ENCODE measurements at regions not wholly inside any gene's neighbourhood (a gene's known extent, or its start where the extent isn't known, plus 50 kb on each side); places are given as distances from the start of the nearest gene placed in this dataset.
"Not testable (repeated sequence)": the region's sequence is repeated elsewhere in the genome, so short reads cannot be mapped to it uniquely, and the experiment has no call there.

GRCh38 chr22:25390297-25391240, 171.1 kb downstream of the CRYBB2 start:
- Mint-ChIP-seq H3K9me3 (no peaks in the 10 kb centered on the region), H3K36me3 (ENCODE audit: low read depth) (no peaks in the 10 kb centered on the region), H3K27me3 (no peaks in the 10 kb centered on the region), H3K27ac (no peak overlapping the region), H3K4me3 (no peak overlapping the region), H3K4me1 (ENCODE audit: low read depth) (peaks cover 47% of the 10 kb centered on the region)

DNA sequence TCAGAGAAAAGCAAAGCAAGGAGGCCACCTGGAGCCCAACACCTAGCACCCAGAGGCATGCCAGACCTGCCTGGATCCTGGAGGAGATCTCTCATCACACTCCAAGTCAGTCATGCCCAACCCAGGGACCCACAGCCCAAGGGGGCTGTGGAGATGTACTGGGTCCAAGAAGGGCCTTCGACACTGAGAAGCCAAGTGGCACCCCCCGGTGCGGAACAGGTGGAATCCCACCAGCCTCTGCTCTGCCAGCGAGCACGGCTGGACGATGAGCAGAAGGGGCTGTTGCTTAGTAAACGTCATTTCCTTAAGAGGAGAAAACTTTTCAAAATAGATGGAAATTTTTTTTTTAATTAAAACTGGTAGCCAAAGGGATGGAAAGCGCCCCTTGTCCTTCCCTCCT, 171.9 kb upstream of the GRK3 start:
- H3K9me3 Mint-ChIP-seq = no peaks in the 10 kb centered on the region
- no peaks in the 10 kb centered on the region for H3K36me3 Mint-ChIP-seq (ENCODE audit: low read depth)
- no peak overlapping the region for H3K4me3 Mint-ChIP-seq
- no peak overlapping the region for H3K27ac Mint-ChIP-seq
- H3K4me1 Mint-ChIP-seq (ENCODE audit: low read depth) = peaks cover 50% of the 10 kb centered on the region
- no peaks in the 10 kb centered on the region for H3K27me3 Mint-ChIP-seq

DNA sequence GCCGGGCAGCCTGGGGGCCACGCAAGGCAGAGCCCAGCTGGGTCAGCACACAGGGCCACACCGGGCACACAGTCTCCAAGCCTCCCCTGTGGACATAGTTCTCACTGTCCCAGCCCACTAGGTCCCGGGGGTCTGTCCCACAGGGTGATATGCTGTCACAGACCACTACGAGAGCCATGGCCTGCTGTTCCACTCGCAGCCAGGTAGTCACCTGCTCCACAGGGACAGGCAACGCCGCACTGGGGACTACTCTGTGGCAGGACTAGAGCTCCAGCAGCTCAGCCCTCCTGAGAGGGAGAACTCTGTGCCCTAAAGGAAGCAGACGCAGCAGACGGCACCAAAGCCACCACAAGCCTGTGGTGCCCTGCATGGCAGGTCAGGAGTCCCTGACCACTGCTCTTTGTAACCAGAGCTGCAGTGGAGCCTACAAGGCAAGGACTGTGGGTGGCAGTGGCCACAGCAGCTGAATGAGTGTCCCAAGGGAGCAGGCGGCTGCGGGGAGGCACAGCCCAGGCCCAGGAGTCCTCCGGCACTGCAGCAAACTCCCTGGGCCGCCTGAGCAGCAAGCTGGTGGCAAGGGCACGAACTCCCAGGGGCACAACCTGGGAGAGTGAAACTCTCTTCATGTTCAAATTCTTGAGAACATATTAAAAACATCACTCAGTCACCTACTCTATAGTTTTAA, 171.2 kb upstream of the GRK3 start:
- Mint-ChIP-seq H3K4me1 (ENCODE audit: low read depth) (peaks cover 52% of the 10 kb centered on the region), H3K4me3 (no peak overlapping the region), H3K9me3 (no peaks in the 10 kb centered on the region), H3K36me3 (ENCODE audit: low read depth) (no peaks in the 10 kb centered on the region), H3K27ac (no peak overlapping the region), H3K27me3 (no peaks in the 10 kb centered on the region)

- H3K4me1 Mint-ChIP-seq (ENCODE audit: low read depth) = peaks cover 42% of the 10 kb centered on the region
- H3K36me3 Mint-ChIP-seq (ENCODE audit: low read depth) = no peaks in the 10 kb centered on the region
- H3K4me3 Mint-ChIP-seq = no peak overlapping the region
- no peaks in the 10 kb centered on the region for H3K9me3 Mint-ChIP-seq
- H3K27ac Mint-ChIP-seq = no peak overlapping the region
- no peaks in the 10 kb centered on the region for H3K27me3 Mint-ChIP-seq
These were observed 169.0 kb upstream of the GRK3 start for GRCh38 chr22:25395468-25395867.

DNA sequence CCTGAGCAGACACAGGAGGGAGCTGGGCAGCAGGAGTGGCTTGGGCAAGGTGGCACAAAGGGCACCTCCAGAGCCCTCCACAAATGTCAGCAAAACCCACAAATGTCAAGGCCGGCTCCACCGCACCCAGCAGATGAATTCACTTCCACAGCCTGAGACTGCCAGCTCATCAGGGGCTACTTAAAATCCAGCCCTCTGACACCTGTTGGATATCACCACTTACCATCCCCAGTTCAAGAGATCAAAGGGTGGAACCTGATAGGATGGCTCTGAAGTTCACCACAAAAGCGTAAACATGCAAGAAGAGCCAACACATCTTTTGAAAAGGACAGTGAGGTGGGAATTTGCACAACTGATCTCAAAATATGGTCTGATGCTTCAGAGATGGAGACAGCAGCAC, 168.6 kb upstream of the GRK3 start:
- no peaks in the 10 kb centered on the region for H3K27me3 Mint-ChIP-seq
- no peak overlapping the region for H3K27ac Mint-ChIP-seq
- no peaks in the 10 kb centered on the region for H3K9me3 Mint-ChIP-seq
- H3K36me3 Mint-ChIP-seq (ENCODE audit: low read depth) = no peaks in the 10 kb centered on the region
- no peak overlapping the region for H3K4me3 Mint-ChIP-seq
- peaks cover 41% of the 10 kb centered on the region for H3K4me1 Mint-ChIP-seq (ENCODE audit: low read depth)

DNA sequence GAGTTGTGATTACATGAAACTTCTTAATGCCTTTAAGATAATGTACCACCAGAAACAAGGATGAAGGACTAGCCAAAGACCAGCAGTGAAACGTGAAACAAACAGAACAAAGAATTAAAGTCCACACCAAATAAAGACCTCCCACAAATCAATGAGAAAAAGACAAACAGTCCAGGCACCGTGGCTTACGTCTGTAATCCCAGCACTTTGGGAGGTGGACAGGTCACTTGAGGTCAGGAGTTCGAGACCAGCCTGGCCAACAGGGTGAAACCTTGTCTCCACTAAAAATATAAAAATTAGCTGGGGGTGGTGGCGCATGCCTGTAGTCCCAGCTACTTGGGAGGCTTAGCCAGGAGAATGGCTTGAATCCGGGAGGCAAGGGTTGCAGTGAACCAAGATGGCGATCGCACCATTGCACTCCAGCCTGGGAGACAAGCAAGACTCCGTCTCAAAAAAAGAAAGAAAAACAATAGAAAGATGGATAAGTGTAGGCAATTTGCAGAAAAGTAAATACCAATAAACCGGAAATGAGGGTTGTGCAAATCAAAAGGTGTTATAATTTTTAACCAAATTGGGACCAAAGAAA, 167.8 kb upstream of the GRK3 start:
- H3K36me3 Mint-ChIP-seq (ENCODE audit: low read depth) = no peaks in the 10 kb centered on the region
- H3K4me1 Mint-ChIP-seq (ENCODE audit: low read depth) = peaks cover 46% of the 10 kb centered on the region
- H3K4me3 Mint-ChIP-seq = no peak overlapping the region

GRCh38 chr22:25397616-25398015, 166.9 kb upstream of the GRK3 start:
- Mint-ChIP-seq H3K4me3 (no peak overlapping the region), H3K27me3 (no peaks in the 10 kb centered on the region), H3K36me3 (ENCODE audit: low read depth) (no peaks in the 10 kb centered on the region), H3K27ac (no peak overlapping the region), H3K9me3 (no peaks in the 10 kb centered on the region), H3K4me1 (ENCODE audit: low read depth) (peaks cover 52% of the 10 kb centered on the region)

More for the DNA sequence above, 167.8 kb upstream of the GRK3 start:
- Mint-ChIP-seq H3K27ac (no peak overlapping the region), H3K9me3 (no peaks in the 10 kb centered on the region), H3K27me3 (no peaks in the 10 kb centered on the region)

- not testable (repeated sequence) for H3K9me3 Mint-ChIP-seq; H3K4me3 Mint-ChIP-seq; H3K36me3 Mint-ChIP-seq (ENCODE audit: low read depth); H3K27ac Mint-ChIP-seq; H3K27me3 Mint-ChIP-seq
- H3K4me1 Mint-ChIP-seq (ENCODE audit: low read depth) = peaks cover 56% of the 10 kb centered on the region
These were observed 165.8 kb upstream of the GRK3 start for GRCh38 chr22:25398591-25399062.

- no peaks in the 10 kb centered on the region for H3K36me3 Mint-ChIP-seq (ENCODE audit: low read depth)
- H3K4me3 Mint-ChIP-seq = no peak overlapping the region
- H3K9me3 Mint-ChIP-seq = no peaks in the 10 kb centered on the region
- no peak overlapping the region for H3K27ac Mint-ChIP-seq
- H3K4me1 Mint-ChIP-seq (ENCODE audit: low read depth) = peaks cover 63% of the 10 kb centered on the region
- H3K27me3 Mint-ChIP-seq = no peaks in the 10 kb centered on the region
These were observed 164.8 kb upstream of the GRK3 start for GRCh38 chr22:25399649-25400151.

DNA sequence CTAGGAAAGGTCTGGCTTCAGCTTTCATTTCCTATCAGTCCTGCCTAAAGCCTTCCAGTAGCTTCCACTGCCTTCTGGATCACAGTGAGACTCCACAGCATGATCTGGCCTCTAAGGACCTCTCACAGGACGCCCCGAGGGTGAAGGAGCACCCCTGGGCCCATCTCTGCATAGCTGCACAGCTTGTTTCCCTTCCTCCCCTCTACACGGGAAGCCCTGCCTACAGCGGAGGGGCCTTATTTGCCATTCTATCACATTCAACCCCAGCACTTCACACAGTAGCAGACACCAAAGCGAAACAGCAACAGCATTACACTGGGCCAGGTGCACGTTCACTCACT, 162.3 kb upstream of the GRK3 start:
- Mint-ChIP-seq H3K4me3 (peak overlapping the region; percentile 91), H3K4me1 (ENCODE audit: low read depth) (peaks cover 46% of the 10 kb centered on the region), H3K36me3 (ENCODE audit: low read depth) (no peaks in the 10 kb centered on the region), H3K27ac (no peak overlapping the region), H3K9me3 (no peaks in the 10 kb centered on the region), H3K27me3 (no peaks in the 10 kb centered on the region)

GRCh38 chr22:25402501-25403283, 161.8 kb upstream of the GRK3 start:
- Mint-ChIP-seq H3K4me3 (peak overlapping the region; percentile 91), H3K9me3 (no peaks in the 10 kb centered on the region), H3K27ac (no peak overlapping the region), H3K4me1 (ENCODE audit: low read depth) (peaks cover 40% of the 10 kb centered on the region), H3K27me3 (no peaks in the 10 kb centered on the region), H3K36me3 (ENCODE audit: low read depth) (no peaks in the 10 kb centered on the region)

GRCh38 chr22:25403284-25403810, 161.1 kb upstream of the GRK3 start:
- Mint-ChIP-seq H3K27ac (peak overlapping the region; percentile 73), H3K36me3 (ENCODE audit: low read depth) (no peaks in the 10 kb centered on the region), H3K9me3 (no peaks in the 10 kb centered on the region), H3K4me1 (ENCODE audit: low read depth) (peaks cover 33% of the 10 kb centered on the region), H3K4me3 (peak overlapping the region; percentile 91), H3K27me3 (no peaks in the 10 kb centered on the region)

DNA sequence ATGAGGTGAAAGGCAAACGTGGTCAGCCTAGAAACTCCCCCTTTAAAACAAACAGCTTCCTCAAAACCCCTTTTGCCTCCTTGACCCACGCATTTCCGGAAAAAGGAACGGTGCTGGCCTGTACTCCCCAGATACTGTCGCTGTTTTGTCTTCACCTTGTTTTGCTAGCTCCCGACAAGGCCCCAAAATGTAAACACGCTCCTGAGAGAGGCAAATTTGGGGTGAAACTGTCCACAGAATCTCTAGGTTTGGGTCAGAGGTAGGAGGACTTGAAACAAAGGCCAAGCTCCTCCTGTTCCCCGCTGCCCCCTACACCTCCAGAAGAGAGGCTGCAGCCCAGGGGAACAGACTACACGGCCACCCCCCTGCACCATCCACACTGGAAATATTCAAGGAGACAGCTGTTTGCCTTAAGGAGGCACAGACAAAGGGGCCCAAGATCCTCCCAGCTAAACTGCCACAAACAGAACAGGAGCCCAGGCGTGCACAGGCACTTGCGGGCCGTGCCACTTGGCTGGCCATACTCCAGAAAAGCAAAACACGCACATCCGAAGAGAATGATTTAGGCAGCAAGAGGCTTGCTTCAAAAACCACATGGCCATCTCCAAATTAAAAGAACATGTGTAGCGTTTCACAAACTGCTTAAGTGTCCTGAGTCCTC, 160.5 kb upstream of the GRK3 start:
- peak overlapping the region; percentile 91 for H3K4me3 Mint-ChIP-seq
- peak overlapping the region; percentile 73 for H3K27ac Mint-ChIP-seq
- peaks cover 27% of the 10 kb centered on the region for H3K4me1 Mint-ChIP-seq (ENCODE audit: low read depth)
- H3K9me3 Mint-ChIP-seq = no peaks in the 10 kb centered on the region
- no peaks in the 10 kb centered on the region for H3K27me3 Mint-ChIP-seq
- no peaks in the 10 kb centered on the region for H3K36me3 Mint-ChIP-seq (ENCODE audit: low read depth)

DNA sequence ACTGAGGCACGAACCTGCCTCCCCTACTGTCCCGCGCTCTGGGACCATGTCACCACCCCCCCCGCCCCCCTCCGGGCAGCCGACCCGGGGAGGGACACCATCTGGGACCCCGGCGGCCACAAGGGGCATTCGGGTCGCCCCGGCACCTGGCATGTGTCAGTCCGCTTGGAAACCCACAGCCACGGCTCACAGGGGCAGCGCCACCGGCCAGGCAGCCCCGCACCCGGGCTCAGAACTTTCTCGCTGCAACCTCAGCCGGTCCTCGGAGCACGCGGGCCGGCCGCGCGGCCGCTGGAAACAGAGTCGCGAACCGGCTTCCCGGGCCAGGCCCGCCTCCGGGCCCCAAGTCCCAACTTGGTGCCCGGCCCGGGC, 159.9 kb upstream of the GRK3 start:
- H3K27me3 Mint-ChIP-seq = no peaks in the 10 kb centered on the region
- H3K27ac Mint-ChIP-seq = no peak overlapping the region
- no peaks in the 10 kb centered on the region for H3K36me3 Mint-ChIP-seq (ENCODE audit: low read depth)
- peak overlapping the region; percentile 91 for H3K4me3 Mint-ChIP-seq
- H3K4me1 Mint-ChIP-seq (ENCODE audit: low read depth) = peaks cover 26% of the 10 kb centered on the region
- no peaks in the 10 kb centered on the region for H3K9me3 Mint-ChIP-seq
